ENCODE measurements at regions not wholly inside any gene's neighbourhood (a gene's known extent, or its start where the extent isn't known, plus 50 kb on each side); places are given as distances from the start of the nearest gene placed in this dataset.

GRCh38 chr1:187744665-187745064 lies 915.9 kb downstream of the PLA2G4A start:
- TF ChIP-seq, protein P1, sequence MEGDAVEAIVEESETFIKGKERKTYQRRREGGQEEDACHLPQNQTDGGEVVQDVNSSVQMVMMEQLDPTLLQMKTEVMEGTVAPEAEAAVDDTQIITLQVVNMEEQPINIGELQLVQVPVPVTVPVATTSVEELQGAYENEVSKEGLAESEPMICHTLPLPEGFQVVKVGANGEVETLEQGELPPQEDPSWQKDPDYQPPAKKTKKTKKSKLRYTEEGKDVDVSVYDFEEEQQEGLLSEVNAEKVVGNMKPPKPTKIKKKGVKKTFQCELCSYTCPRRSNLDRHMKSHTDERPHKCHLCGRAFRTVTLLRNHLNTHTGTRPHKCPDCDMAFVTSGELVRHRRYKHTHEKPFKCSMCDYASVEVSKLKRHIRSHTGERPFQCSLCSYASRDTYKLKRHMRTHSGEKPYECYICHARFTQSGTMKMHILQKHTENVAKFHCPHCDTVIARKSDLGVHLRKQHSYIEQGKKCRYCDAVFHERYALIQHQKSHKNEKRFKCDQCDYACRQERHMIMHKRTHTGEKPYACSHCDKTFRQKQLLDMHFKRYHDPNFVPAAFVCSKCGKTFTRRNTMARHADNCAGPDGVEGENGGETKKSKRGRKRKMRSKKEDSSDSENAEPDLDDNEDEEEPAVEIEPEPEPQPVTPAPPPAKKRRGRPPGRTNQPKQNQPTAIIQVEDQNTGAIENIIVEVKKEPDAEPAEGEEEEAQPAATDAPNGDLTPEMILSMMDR (conservative IDR thresholded peaks at IDR 0.05) = no peak
- no peak for TF ChIP-seq EZH2 (IDR thresholded peaks at IDR 0.05; ENCODE audit: low read depth)

All from PC-9 (cell line).